Body of pancreas (tissue), 4 donors: ENCODE measurements at regions not wholly inside any gene's neighbourhood (a gene's known extent, or its start where the extent isn't known, plus 50 kb on each side); places are given as distances from the start of the nearest gene placed in this dataset.

Experiments
- CTCF ChIP-seq, 7 experiments: fragments of 450-650 bp in 4 of 7; fragments of 200-600 bp in 3 of 7; sonication (generic) in 3 of 7; IDR thresholded peaks; one replicate each; pipeline ENCODE4 v1.5.1; 2016 to 2019; ENCODE audit warnings: antibody characterized with exemption in 7 of 7
- POLR2A ChIP-seq, 3 donors: fragments of 450-650 bp; IDR thresholded peaks; one replicate each; pipeline ENCODE4 v1.6.1; 2016; ENCODE audit warnings: antibody characterized with exemption in 3 of 3, mild to moderate bottlenecking in 2 of 3

GRCh38 chr1:38133756-38134155 is 87.2 kb upstream of the POU3F1 start:
- TF ChIP-seq CTCF (IDR thresholded peaks at IDR 0.05) (no peak), POLR2A (IDR thresholded peaks at IDR 0.05) (no peak)
